Fibroblast of the conjunctiva (primary cell): ENCODE measurements at regions not wholly inside any gene's neighbourhood (a gene's known extent, or its start where the extent isn't known, plus 50 kb on each side); places are given as distances from the start of the nearest gene placed in this dataset.
"Not testable (repeated sequence)": the region's sequence is repeated elsewhere in the genome, so short reads cannot be mapped to it uniquely, and the experiment has no call there.

Source experiments
- DNase-seq: peaks from one replicate; pipeline ENCODE4 v3.0.0-alpha.2; 2010; ENCODE audit warnings: low read depth

- no peak for DNase-seq
These were observed 355.9 kb downstream of the OXSM start for GRCh38 chr3:26145769-26146168.

DNA sequence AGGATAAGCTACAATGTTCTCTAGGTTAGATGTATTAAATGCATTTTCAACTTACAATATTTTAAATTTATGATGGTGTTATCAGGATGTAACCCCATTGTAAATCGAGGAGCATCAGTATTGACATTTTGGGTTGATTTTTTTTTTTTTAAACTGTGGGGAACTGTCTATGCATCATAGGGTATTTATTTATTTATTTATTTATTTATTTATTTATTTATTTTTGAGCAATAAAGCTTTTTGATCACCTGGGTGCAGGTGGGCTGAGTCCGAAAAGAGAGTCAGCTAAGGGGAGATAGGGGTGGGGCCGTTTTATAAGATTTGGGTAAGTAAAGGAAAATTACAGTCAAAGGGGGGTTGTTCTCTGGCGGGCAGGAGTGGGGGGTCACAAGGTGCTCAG, 367.5 kb downstream of the OXSM start:
- DNase-seq = not testable (repeated sequence)

GRCh38 chr3:26171006-26171405, 381.1 kb downstream of the OXSM start:
- DNase-seq = no peak

- DNase-seq = no peak
These were observed 401.7 kb downstream of the OXSM start for GRCh38 chr3:26191556-26191955.

GRCh38 chr3:26193558-26193957, 403.7 kb downstream of the OXSM start:
- no peak for DNase-seq

DNA sequence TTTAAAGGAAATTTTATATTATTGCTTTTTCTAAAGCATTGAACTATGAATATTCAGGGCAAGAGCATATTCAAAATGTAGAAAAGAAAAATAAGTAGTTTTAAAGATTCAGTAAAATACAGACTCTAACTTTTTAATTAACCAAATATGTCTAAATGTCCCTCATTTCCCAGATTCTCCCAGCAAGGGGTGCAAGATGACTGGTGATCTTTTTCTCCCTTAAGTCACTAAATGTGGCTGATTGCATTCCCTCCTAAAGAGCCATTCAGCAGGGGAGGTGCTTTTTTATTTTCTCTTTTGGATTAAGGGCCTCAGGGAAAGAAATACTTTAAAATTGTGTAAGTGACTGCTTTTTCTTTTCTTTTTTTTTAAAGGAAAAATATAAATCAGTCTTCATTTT, 406.9 kb downstream of the OXSM start:
- no peak for DNase-seq

- DNase-seq = no peak
These were observed 408.7 kb downstream of the OXSM start for GRCh38 chr3:26198609-26199008.

DNA sequence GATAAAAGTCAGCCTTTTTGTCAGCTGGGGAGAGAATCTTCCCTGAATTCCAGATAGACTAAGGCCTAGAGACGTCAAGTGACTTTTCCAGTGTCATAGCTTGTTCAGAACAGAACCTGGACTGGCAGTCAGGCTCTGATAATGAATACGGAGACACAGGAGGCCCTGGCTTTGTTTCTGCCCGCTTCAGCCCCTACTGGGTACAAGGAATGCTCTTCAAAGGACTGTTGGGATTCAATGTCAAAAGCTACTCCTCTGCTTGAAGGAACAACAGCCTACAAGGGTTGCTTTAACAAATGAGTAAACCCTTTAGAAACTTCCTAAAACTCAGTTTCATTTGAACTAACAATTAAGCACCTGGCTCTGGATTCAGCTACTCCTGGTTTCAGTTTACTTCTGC, 412.3 kb downstream of the OXSM start:
- DNase-seq = no peak

DNA sequence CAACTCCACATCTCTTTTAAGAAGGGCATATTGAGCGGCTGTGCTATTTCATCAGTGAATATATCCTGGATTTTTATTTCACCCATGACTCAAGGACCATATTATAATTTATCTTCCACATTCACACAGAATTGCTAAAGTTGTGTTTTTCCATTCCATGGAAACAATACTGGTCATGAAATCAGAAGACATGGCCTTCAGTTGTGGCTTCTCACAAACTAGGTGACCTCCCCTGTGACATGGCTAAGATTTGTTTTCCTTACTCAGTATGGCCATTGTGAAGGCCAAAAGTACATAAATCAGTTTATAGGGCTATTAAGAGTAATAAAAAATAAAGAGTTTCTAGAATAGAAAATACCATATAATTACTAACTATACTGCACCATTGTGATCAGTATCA, 415.6 kb downstream of the OXSM start:
- DNase-seq = no peak

DNA sequence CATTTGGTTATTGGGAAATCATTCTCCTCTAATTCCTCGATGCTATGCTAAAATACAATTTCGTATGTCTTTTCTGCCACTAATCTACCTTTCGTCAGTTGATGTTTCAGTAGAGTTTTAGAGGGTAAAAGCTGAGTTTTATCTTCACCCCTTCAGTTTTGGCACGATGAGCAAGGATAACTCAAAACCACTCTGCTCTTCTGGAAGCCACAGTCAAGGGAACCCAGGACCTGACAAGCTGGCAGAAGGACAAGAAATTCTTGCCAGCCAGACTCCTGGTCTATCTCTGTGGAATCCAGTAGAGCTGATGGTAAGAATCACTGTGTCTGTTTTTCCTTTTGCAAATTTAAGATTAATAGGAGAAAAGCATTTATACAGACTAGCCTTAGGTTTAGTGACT, 414.4 kb upstream of the LRRC3B start:
- DNase-seq = no peak

- no peak for DNase-seq
These were observed 392.8 kb upstream of the LRRC3B start for GRCh38 chr3:26229801-26230200.

GRCh38 chr3:26233374-26233773, 389.2 kb upstream of the LRRC3B start:
- DNase-seq = no peak

GRCh38 chr3:26236531-26236930, 386.0 kb upstream of the LRRC3B start:
- no peak for DNase-seq

DNA sequence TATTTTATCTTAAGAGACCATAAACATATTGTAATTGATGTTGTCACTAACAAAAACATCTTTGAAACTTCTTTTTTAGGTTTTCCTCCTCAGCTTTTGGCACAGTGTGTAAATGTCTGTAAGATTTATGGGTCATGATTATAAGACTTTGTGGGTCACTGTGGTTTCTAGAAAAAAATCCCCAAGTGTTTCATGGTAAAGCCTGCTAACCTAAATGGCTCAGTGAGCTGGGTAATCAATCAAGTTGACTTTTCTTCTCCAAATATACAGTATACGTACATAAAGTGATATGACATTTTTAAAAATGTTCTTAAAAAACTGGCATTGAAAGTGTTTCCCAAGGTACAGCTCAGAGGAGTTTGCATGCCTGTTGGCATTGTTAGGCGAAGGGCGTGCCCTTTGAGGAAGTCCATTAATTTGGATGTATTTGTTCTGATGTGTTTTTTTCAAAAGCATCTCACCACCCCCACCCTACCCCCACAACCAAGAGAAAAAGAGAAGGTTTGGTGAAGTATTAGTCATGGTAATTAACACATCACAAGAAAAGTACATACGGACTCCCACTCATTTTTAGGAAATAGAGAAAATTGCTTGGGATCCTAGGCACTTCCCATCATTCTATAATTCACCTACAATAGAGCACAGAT, 385.4 kb upstream of the LRRC3B start:
- no peak for DNase-seq

DNA sequence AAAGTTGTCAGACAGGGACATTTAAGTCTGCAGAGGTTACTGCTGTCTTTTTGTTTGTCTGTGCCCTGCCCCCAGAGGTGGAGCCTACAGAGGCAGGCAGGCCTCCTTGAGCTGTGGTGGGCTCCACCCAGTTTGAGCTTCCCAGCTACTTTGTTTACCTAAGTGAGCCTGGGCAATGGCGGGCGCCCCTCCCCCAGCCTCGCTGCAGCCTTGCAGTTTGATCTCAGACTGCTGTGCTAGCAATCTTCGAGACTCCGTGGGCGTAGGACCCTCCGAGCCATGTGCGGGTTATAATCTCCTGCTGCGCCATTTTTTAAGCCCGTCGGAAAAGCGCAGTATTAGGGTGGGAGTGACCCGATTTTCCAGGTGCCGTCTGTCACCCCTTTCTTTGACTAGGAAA, 378.0 kb upstream of the LRRC3B start:
- DNase-seq = not testable (repeated sequence)

DNA sequence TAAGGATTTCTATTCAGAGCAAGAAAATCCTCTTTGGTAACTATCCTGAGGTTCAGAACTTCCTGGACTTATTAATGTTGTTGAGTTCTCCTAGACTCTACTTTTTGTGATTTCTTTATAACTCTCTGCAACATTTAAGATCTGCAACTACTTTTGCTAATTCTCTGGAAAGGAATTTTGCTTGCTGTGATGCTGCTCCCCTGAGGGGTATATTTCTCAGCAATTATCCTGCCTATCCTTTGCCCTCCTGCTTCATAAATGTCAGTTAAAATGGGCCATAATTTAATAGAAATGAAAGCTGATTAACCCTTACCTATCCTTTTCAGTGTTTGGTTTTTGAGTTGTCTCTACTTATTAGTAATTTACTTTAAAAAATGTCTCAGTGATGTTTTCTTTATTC, 377.3 kb upstream of the LRRC3B start:
- DNase-seq = no peak

DNA sequence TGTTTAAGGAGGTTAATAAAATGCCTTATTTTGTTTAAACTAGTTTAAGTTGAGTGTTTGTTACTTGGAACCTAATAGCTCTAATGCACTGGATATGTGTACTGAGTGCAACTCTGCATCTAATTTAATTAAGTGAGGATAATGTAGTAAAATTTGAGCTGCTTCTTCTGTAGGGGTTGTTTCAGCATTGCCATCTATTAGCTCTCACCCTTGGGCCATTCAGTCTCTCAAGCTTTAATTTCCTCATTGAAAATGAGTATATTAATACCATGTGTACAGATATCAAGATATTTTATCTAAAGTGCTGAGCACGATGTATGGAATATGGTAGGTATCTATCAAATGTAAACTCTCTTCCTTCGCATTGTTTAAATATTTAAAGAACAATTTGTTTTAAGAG, 375.7 kb upstream of the LRRC3B start:
- no peak for DNase-seq

DNA sequence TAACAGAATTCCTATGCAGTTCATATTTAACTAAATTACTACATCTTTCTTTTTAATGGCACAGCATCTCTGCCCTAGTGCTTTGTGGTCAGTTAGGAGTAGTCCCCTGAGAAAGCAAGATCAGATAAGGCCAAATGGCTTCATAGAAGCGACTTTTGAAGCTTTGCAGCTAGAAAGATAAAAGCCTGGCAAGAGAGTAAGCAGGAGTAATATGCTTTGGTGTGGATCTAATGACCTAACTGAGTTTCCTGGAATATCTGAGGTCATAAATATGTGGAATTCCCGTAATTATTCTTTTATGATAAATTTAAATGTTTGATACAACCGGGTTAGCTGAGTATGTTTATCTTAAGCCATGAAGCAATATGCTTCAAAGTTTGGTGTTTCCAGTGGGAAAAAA, 374.9 kb upstream of the LRRC3B start:
- no peak for DNase-seq

- no peak for DNase-seq
These were observed 370.6 kb upstream of the LRRC3B start for GRCh38 chr3:26252001-26252400.

DNA sequence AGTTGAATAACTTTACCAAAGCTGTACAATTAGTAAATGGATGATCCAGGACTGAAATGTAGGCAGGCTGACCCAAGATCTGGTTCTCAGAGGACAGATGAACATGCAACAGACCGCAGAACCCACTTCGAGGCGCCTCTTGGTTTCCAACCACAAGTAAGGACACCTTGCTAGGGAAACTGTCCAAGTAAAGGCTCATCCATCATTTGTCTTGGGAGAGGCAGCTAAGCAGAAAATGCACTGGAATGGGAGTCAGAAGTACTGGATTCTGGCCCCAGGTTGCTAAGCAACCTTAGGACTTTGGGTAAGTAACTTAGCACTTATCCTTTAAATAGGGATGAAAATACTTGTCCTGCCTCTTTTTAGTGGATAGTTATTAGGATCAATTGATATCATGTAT, 366.3 kb upstream of the LRRC3B start:
- no peak for DNase-seq

DNA sequence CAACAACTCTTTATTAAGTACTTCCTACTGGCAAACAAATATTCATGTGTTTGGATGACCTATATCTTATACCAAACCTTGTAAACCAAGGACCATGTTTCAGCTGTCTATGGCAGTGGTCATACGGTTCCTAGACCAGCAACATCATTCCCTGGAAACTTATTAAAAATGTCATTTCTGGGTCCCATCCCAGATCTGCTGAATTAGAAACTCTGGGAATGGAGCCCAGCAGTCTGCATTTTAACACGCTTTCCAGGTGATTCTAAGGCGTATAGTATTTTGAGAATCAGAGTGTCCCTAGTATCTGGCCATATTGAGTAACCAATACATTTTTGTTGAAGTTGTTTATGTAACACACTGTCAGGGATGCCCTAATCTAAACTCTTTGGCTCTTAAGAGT, 363.4 kb upstream of the LRRC3B start:
- no peak for DNase-seq

DNA sequence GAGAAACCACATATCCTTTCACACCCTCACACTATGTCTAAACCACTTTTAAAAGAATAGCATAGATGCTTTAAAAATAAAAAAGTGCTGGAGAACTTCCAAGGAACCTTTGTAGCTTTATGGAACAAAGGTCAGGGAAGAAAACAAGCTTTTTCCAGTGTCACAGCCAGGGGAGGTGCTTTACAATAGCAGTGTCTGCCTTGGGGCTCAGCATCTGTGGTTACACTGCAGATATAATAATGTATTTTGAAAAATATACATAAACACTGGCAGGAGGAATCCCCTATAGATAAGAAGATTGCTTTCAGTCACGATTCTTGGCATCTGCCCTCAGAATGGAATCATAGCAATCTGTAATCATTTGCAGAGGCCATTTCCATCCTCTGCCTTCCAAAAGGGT, 362.4 kb upstream of the LRRC3B start:
- DNase-seq = no peak

GRCh38 chr3:26264708-26265107, 357.9 kb upstream of the LRRC3B start:
- DNase-seq = no peak

DNA sequence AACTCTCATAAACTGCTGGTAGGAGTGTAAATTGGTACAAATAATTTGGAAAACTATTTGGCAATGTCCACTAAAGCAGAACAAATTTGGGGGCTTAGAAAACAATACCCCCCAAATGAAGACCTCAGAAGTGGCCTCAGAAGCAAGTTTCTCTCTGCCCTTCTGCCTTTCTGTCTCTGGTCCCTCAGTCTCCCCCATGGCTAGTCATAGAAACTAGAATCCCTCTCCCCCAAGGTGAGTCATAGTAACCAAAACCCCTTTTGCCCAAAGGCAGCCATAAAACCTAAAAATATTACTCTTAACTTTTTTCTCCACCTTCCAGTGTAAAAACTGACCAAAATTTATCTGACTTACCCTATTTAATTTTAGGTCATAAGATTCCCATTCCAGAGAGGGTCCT, 350.7 kb upstream of the LRRC3B start:
- no peak for DNase-seq

DNA sequence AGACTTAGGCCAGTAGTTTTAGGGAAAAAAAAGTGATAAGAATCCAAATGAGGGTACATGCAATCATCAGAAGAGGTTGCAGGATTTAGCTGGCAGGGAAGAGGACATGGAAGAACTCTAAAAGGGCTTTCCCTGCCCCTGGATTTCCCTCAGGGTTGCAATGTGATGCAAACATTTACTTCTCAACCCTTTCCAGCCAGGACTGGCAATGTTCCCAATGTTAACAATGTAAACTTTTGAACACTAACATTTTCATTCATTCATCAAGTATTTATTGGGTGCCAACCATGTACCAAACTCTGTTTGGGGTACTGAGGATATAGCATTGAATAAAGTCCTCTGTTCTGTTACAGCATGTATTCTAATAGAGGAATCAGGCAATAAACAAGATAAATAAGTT, 349.4 kb upstream of the LRRC3B start:
- DNase-seq = no peak
